SIG-M5 treated with dmso at 0.1 percent for 504 hours (cell line): ENCODE measurements at regions not wholly inside any gene's neighbourhood (a gene's known extent, or its start where the extent isn't known, plus 50 kb on each side); places are given as distances from the start of the nearest gene placed in this dataset.

Experiments
- DNase-seq: peaks from one replicate; lab custom pipeline; 2025; ENCODE audit not compliant: unreplicated experiment; lab: John Stamatoyannopoulos, UW

- DNase-seq = no peak
These were observed 595.7 kb upstream of the POU3F4 start for GRCh38 chrX:82912382-82912781.

- DNase-seq = no peak
These were observed 573.1 kb upstream of the POU3F4 start for GRCh38 chrX:82934980-82935379.

GRCh38 chrX:82945332-82945731 lies 562.8 kb upstream of the POU3F4 start:
- DNase-seq = no peak

- no peak for DNase-seq
These were observed 547.0 kb upstream of the POU3F4 start for GRCh38 chrX:82961129-82961528.

GRCh38 chrX:82973646-82974045 lies 534.4 kb upstream of the POU3F4 start:
- no peak for DNase-seq

- no peak for DNase-seq
These were observed 509.9 kb upstream of the POU3F4 start for GRCh38 chrX:82998163-82998562.

- DNase-seq = no peak
These were observed 504.1 kb upstream of the POU3F4 start for GRCh38 chrX:83004012-83004411.

GRCh38 chrX:83008415-83008814 lies 499.7 kb upstream of the POU3F4 start:
- DNase-seq = no peak

GRCh38 chrX:83019258-83019657 lies 488.8 kb upstream of the POU3F4 start:
- no peak for DNase-seq

GRCh38 chrX:83022020-83022419 lies 486.1 kb upstream of the POU3F4 start:
- DNase-seq = peak; percentile 4
